ENCODE measurements at regions not wholly inside any gene's neighbourhood (a gene's known extent, or its start where the extent isn't known, plus 50 kb on each side); places are given as distances from the start of the nearest gene placed in this dataset.
"Not testable (repeated sequence)": the region's sequence is repeated elsewhere in the genome, so short reads cannot be mapped to it uniquely, and the experiment has no call there.

DNA sequence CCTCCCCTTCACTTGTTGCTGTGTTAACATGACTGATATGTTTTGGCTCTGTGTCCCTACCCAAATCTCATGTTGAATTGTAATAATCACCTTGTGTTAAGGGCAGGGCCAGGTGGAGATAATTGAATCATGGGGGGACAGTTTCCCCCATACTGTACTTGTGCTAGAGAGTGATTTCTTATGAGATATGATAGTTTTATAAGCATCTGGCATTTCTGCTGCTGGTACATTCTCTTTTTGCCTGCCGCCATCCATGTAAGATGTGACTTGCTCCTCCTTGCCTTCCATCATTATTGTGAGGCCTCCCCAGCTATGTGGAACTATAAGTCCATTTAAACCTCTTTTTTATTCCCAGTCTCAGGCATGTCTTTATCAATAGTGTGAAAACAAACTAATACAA, 185.0 kb downstream of the TBX18 start:
- TF ChIP-seq, protein P1, sequence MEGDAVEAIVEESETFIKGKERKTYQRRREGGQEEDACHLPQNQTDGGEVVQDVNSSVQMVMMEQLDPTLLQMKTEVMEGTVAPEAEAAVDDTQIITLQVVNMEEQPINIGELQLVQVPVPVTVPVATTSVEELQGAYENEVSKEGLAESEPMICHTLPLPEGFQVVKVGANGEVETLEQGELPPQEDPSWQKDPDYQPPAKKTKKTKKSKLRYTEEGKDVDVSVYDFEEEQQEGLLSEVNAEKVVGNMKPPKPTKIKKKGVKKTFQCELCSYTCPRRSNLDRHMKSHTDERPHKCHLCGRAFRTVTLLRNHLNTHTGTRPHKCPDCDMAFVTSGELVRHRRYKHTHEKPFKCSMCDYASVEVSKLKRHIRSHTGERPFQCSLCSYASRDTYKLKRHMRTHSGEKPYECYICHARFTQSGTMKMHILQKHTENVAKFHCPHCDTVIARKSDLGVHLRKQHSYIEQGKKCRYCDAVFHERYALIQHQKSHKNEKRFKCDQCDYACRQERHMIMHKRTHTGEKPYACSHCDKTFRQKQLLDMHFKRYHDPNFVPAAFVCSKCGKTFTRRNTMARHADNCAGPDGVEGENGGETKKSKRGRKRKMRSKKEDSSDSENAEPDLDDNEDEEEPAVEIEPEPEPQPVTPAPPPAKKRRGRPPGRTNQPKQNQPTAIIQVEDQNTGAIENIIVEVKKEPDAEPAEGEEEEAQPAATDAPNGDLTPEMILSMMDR (IDR thresholded peaks at IDR 0.05), result no peak
- CTCF ChIA-PET, result no interaction called here
- Mint-ChIP-seq H3K36me3 (ENCODE audit: low read depth) (no peaks in the 10 kb centered on the region), H3K4me3 (no peak overlapping the region), H3K4me1 (ENCODE audit: low read depth) (no peaks in the 10 kb centered on the region), H3K9me3 (peaks cover 2% of the 10 kb centered on the region), H3K27ac (no peak overlapping the region), H3K27me3 (no peaks in the 10 kb centered on the region)
- POLR2A ChIA-PET, result no interaction called here
- no peak for ATAC-seq
- no peak for DNase-seq
- intact Hi-C loops (cut with micrococcal nuclease), result no loop called here

DNA sequence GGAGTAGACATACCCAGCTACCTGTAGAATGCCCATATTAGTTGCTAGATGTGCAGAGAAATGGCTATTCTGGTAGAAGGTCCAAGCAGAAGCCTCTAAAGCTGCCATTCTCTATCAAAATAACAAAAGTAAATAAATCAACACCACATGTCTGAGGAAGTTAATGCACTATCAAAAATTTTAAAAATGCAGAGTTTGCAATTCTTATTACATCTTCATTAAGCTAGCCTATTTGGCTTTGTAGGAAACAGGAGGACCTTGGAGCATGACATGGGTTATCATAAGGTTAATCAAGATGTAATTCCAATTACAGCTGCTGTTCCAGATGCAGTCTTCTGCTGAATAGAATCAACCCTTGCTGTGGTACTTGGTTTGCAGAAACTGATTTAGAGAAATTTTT, 188.4 kb downstream of the TBX18 start:
- ATAC-seq (no peak), DNase-seq (no peak)
- Mint-ChIP-seq H3K27me3 (no peaks in the 10 kb centered on the region), H3K9me3 (peaks cover 2% of the 10 kb centered on the region), H3K27ac (no peak overlapping the region), H3K4me3 (no peak overlapping the region), H3K4me1 (ENCODE audit: low read depth) (no peaks in the 10 kb centered on the region), H3K36me3 (ENCODE audit: low read depth) (no peaks in the 10 kb centered on the region)
- CTCF ChIA-PET, result no interaction called here
- POLR2A ChIA-PET, result no interaction called here
- intact Hi-C loops (cut with micrococcal nuclease), result no loop called here
- TF ChIP-seq, protein P1 (IDR thresholded peaks at IDR 0.05), result no peak

DNA sequence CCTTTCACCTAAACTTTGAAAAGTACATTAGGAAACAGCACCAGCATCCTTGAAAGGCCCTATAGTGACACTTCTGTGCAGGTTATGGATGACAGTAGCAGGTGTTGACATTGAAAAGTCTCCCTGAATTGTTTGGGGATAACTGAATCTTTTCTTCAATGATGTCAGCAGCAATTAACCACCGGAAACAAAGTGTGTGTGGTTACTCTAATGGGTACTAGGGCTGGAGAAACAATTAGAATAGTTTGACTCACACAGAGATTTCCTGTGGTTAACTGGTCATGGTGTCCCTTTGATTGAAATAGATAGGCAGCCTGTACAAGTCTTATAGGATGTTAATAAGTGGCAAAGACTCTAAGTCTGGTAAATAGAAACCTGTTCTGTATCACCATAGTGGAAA, 189.1 kb downstream of the TBX18 start:
- TF ChIP-seq, protein P1 (IDR thresholded peaks at IDR 0.05), result no peak
- Mint-ChIP-seq H3K4me3 (no peak overlapping the region), H3K27ac (no peak overlapping the region), H3K27me3 (no peaks in the 10 kb centered on the region), H3K9me3 (peaks cover 4% of the 10 kb centered on the region), H3K4me1 (ENCODE audit: low read depth) (no peaks in the 10 kb centered on the region), H3K36me3 (ENCODE audit: low read depth) (no peaks in the 10 kb centered on the region)
- CTCF ChIA-PET, result no interaction called here
- peak; percentile 60 for ATAC-seq
- intact Hi-C loops (cut with micrococcal nuclease), result no loop called here
- DNase-seq, result no peak
- POLR2A ChIA-PET, result no interaction called here

DNA sequence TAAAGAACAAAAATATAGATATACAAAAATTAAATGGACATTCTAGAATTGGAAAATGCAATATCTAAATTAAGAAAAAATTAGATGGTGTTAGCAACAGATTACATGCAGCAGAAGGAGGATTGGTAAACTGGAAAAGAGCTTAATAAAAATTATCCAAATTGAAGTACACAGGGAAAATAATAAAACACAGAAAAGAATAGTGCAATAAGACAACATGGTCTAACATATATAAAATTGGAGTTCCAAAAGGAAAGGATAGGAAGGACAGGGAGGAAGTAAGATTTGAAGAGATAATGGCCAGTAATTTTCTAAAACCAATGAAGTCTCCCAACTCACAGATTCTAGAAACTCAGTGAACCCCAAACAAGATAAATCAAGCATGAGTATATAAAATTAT, 194.5 kb downstream of the TBX18 start:
- Mint-ChIP-seq H3K27me3 (no peaks in the 10 kb centered on the region), H3K27ac (no peak overlapping the region), H3K9me3 (peaks cover 8% of the 10 kb centered on the region), H3K4me3 (no peak overlapping the region), H3K4me1 (ENCODE audit: low read depth) (no peaks in the 10 kb centered on the region), H3K36me3 (ENCODE audit: low read depth) (no peaks in the 10 kb centered on the region)
- ATAC-seq (no peak), DNase-seq (no peak)
- ChIA-PET POLR2A (no interaction called here), CTCF (no interaction called here)
- intact Hi-C loops (cut with micrococcal nuclease), result no loop called here
- TF ChIP-seq, protein P1 (IDR thresholded peaks at IDR 0.05), result no peak

DNA sequence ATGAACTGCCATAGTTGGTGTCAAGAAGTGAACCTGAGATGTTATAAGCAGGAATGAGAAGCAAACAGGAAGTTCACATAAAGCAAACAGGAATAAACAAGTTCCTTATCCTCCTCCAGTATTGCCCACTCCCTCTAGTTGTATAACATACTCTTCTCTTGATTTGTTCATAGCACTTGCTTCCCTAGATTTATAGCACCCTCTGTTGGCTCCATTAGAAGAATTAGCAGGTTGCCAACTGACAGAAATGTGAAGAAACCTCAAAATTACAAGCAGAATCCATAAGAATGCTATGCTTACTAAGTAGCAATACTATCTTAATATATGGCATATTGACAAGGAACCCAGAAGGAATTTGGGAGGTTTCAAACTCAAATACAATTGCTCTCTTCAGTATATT, 195.4 kb downstream of the TBX18 start:
- H3K36me3 Mint-ChIP-seq (ENCODE audit: low read depth), result no peaks in the 10 kb centered on the region
- no peak for ATAC-seq
- no peaks in the 10 kb centered on the region for H3K4me1 Mint-ChIP-seq (ENCODE audit: low read depth)
- H3K27ac Mint-ChIP-seq, result no peak overlapping the region
- ChIA-PET CTCF (no interaction called here), POLR2A (no interaction called here)
- no peak for DNase-seq
- H3K4me3 Mint-ChIP-seq, result no peak overlapping the region
- H3K27me3 Mint-ChIP-seq, result no peaks in the 10 kb centered on the region
- intact Hi-C loops (cut with micrococcal nuclease), result no loop called here
- TF ChIP-seq, protein P1 (IDR thresholded peaks at IDR 0.05), result no peak
- H3K9me3 Mint-ChIP-seq, result peaks cover 8% of the 10 kb centered on the region

DNA sequence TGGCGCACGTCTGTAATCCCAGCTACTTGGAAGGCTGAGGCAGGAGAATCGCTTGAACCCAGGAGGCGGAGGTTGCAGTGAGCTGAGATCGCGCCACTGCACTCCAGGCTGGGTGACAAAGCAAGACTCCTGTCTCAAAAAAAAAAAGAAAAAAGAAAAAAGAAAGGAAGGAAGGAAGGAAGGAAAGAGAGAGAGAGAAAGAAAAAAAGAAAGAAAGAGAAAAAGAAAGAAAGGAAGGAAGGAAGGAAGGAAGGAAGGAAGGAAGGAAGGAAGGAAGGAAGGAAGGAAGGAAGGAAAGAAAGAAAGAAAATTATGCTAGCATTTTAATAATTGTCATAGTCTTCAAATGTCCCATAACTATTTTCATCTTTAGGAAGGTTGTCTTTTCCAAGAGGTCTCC, 198.7 kb downstream of the TBX18 start:
- H3K36me3 Mint-ChIP-seq (ENCODE audit: low read depth); H3K4me1 Mint-ChIP-seq (ENCODE audit: low read depth); H3K27ac Mint-ChIP-seq; DNase-seq; intact Hi-C loops (cut with micrococcal nuclease); H3K27me3 Mint-ChIP-seq; ATAC-seq; H3K4me3 Mint-ChIP-seq; POLR2A ChIA-PET; CTCF ChIA-PET; H3K9me3 Mint-ChIP-seq: not testable (repeated sequence)
